ENCODE measurements at regions not wholly inside any gene's neighbourhood (a gene's known extent, or its start where the extent isn't known, plus 50 kb on each side); places are given as distances from the start of the nearest gene placed in this dataset.

GRCh38 chr10:36096576-36096975 lies 454.5 kb upstream of the FZD8 start:
- TF ChIP-seq CTCF (IDR thresholded peaks at IDR 0.05) (no peak), EZH2 (IDR thresholded peaks at IDR 0.05; ENCODE audit: borderline replicate concordance, insufficient read depth, low read depth, low read length, poor library complexity, severe bottlenecking) (no peak)

All from B cell (primary cell).